ENCODE measurements at regions not wholly inside any gene's neighbourhood (a gene's known extent, or its start where the extent isn't known, plus 50 kb on each side); places are given as distances from the start of the nearest gene placed in this dataset.

DNA sequence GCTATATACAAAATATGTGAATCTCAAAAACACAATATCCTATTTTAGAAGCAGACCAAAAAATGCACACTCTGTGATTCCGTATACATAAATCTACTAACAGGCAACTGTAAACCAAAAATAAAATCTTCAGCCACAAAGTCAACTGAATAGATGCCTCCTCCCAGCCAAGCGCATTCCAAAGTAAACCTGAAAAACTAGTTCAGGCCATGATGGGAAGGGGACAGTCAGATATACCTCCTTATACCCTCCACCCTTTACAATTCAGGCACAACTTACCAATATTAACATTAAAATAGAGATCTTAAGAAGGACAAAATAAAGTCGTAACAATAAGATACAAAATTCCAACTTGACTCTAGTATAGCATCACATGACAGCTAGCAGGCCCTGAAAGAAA is 1604.5 kb upstream of the NUDT12 start:
- TF ChIP-seq GATA2 (IDR thresholded peaks at IDR 0.05; ENCODE audit: low read depth, low read length) (no peak), GATA3 (IDR thresholded peaks at IDR 0.05; ENCODE audit: low read depth, low read length) (no peak)
